ENCODE measurements at regions not wholly inside any gene's neighbourhood (a gene's known extent, or its start where the extent isn't known, plus 50 kb on each side); places are given as distances from the start of the nearest gene placed in this dataset.

DNA sequence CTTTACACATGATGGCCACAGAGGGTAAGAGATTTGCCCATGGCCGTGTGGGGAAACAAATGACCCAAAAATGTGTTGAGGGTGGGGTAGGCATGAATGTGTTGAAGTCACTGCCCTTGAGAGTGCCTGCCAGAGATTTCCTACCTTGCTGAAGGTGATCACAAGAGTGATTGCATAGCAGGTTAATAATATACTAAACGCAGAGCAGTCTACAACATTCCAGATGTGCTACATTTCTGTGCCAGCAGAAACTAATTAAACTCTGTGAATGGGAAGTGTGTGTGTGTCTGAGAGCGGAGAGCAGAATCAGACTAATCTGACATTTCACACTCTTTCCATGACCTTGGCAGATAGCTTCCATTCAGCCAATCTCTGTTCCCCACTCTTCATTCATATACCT, 93.3 kb upstream of the CD53 start:
- Histone ChIP-seq H3K9me3 (ENCODE audit: insufficient read depth, low read length) (no peaks in the 10 kb centered on the region), H2AFZ (ENCODE audit: low read depth, low read length) (no peak overlapping the region), H4K20me1 (ENCODE audit: insufficient read depth, low read length) (no peaks in the 10 kb centered on the region), H3K27me3 (ENCODE audit: low read depth, low read length) (no peaks in the 10 kb centered on the region), H3K79me2 (ENCODE audit: low read length) (no peaks in the 10 kb centered on the region), H3K4me2 (ENCODE audit: low read length) (no peak overlapping the region), H3K27ac (ENCODE audit: low read length) (no peak overlapping the region), H3K9ac (ENCODE audit: low read length) (no peak overlapping the region), H3K4me1 (ENCODE audit: low read length) (peaks cover 4% of the 10 kb centered on the region), H3K36me3 (replicated peaks; ENCODE audit: low read depth, low read length) (no peaks in the 10 kb centered on the region), H3K4me3 (ENCODE audit: low read length) (no peak overlapping the region)
- TF ChIP-seq, protein P1, sequence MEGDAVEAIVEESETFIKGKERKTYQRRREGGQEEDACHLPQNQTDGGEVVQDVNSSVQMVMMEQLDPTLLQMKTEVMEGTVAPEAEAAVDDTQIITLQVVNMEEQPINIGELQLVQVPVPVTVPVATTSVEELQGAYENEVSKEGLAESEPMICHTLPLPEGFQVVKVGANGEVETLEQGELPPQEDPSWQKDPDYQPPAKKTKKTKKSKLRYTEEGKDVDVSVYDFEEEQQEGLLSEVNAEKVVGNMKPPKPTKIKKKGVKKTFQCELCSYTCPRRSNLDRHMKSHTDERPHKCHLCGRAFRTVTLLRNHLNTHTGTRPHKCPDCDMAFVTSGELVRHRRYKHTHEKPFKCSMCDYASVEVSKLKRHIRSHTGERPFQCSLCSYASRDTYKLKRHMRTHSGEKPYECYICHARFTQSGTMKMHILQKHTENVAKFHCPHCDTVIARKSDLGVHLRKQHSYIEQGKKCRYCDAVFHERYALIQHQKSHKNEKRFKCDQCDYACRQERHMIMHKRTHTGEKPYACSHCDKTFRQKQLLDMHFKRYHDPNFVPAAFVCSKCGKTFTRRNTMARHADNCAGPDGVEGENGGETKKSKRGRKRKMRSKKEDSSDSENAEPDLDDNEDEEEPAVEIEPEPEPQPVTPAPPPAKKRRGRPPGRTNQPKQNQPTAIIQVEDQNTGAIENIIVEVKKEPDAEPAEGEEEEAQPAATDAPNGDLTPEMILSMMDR (IDR thresholded peaks at IDR 0.05; ENCODE audit: low read depth, low read length) = no peak
- no peak for TF ChIP-seq EZH2phosphoT487 (IDR thresholded peaks at IDR 0.05; ENCODE audit: low read depth)

DNA sequence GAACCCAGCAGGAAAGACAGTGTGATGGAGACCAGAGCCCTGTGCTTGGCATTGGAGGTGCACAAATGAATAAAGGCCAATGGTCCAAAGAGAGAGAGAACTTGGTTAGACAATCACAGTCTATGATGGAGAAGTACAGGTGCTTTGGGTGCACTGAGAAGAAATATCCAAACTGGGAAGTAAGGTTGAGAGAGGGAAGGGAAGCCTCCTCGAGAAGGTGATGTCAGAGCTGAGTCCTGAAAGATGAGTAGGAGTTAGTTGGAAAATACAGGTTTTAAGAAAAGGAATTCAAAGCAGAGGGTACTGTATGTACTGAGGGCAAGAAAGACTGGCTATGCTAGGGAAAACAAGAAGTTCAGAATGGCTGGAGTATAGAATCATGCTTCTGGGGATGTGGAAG, 94.1 kb upstream of the CD53 start:
- Histone ChIP-seq H3K9me3 (ENCODE audit: insufficient read depth, low read length) (no peaks in the 10 kb centered on the region), H3K27me3 (ENCODE audit: low read depth, low read length) (no peaks in the 10 kb centered on the region), H2AFZ (ENCODE audit: low read depth, low read length) (no peak overlapping the region), H4K20me1 (ENCODE audit: insufficient read depth, low read length) (no peaks in the 10 kb centered on the region), H3K79me2 (ENCODE audit: low read length) (no peaks in the 10 kb centered on the region), H3K4me2 (ENCODE audit: low read length) (no peak overlapping the region), H3K4me3 (ENCODE audit: low read length) (no peak overlapping the region), H3K4me1 (ENCODE audit: low read length) (peaks cover 4% of the 10 kb centered on the region), H3K36me3 (replicated peaks; ENCODE audit: low read depth, low read length) (no peaks in the 10 kb centered on the region), H3K27ac (ENCODE audit: low read length) (no peak overlapping the region), H3K9ac (ENCODE audit: low read length) (no peak overlapping the region)
- TF ChIP-seq, protein P1 (IDR thresholded peaks at IDR 0.05; ENCODE audit: low read depth, low read length) = no peak

DNA sequence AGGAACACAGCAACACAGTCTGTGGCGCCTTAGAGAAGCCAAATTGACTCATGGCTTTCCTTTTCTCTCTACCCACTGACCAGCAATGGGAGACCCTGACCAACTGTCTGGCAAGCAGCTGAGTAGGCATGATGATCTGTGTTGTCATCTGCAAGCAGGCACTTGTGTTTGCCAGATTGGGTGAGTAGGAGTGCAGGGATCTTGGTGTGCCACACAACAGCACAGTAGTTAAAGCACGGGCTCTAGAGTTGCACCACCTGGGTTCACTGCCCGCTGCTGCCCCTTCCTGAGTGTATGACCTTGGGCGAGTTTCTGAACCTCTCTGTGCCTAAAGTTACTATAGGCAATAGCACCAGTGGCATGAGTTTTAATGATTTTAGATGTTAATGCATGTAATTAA, 95.7 kb upstream of the CD53 start:
- no peaks in the 10 kb centered on the region for H3K36me3 ChIP-seq (replicated peaks; ENCODE audit: low read depth, low read length)
- H2AFZ ChIP-seq (ENCODE audit: low read depth, low read length) = no peak overlapping the region
- H3K9me3 ChIP-seq (ENCODE audit: insufficient read depth, low read length) = no peaks in the 10 kb centered on the region; the same call in 1 of the 2 replicates
- H3K4me2 ChIP-seq (ENCODE audit: low read length) = no peak overlapping the region
- no peak for TF ChIP-seq EZH2phosphoT487 (IDR thresholded peaks at IDR 0.05; ENCODE audit: low read depth)
- TF ChIP-seq, protein P1 (IDR thresholded peaks at IDR 0.05; ENCODE audit: low read depth, low read length) = no peak
- H3K9ac ChIP-seq (ENCODE audit: low read length) = no peak overlapping the region
- no peaks in the 10 kb centered on the region for H3K79me2 ChIP-seq (ENCODE audit: low read length)
- H3K27me3 ChIP-seq (ENCODE audit: low read depth, low read length) = no peaks in the 10 kb centered on the region
- peaks cover 4% of the 10 kb centered on the region for H3K4me1 ChIP-seq (ENCODE audit: low read length)
- no peaks in the 10 kb centered on the region for H4K20me1 ChIP-seq (ENCODE audit: insufficient read depth, low read length)
- no peak overlapping the region for H3K4me3 ChIP-seq (ENCODE audit: low read length)
- no peak overlapping the region for H3K27ac ChIP-seq (ENCODE audit: low read length)

DNA sequence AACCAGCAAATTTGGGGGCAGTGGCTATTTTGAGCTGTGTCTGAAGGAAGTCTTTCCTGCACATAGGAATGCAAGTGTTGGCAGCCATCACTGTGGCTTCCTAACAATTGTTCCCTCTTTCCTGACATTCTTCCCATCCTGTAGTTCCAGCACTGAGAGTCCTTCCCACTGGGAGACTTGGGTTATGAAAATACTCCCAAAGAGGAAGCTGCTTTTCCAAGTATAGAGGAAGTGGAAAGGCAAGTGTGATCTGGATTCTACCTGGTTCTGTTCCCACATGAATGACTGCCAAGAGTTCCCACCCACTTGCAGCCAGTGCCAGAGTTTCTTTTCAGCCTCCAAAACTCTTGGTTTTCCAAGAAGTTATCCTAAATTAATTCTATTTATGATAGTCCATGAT, 98.5 kb upstream of the CD53 start:
- Histone ChIP-seq H3K4me3 (ENCODE audit: low read length) (no peak overlapping the region), H4K20me1 (ENCODE audit: insufficient read depth, low read length) (no peaks in the 10 kb centered on the region), H3K79me2 (ENCODE audit: low read length) (no peaks in the 10 kb centered on the region), H3K27ac (ENCODE audit: low read length) (no peak overlapping the region), H2AFZ (ENCODE audit: low read depth, low read length) (no peak overlapping the region), H3K9ac (ENCODE audit: low read length) (no peak overlapping the region), H3K9me3 (ENCODE audit: insufficient read depth, low read length) (no peaks in the 10 kb centered on the region; the same call in 1 of the 2 replicates), H3K4me1 (ENCODE audit: low read length) (no peaks in the 10 kb centered on the region), H3K4me2 (ENCODE audit: low read length) (no peak overlapping the region), H3K27me3 (ENCODE audit: low read depth, low read length) (no peaks in the 10 kb centered on the region), H3K36me3 (replicated peaks; ENCODE audit: low read depth, low read length) (no peaks in the 10 kb centered on the region)
- no peak for TF ChIP-seq EZH2phosphoT487 (IDR thresholded peaks at IDR 0.05; ENCODE audit: low read depth)
- TF ChIP-seq, protein P1 (IDR thresholded peaks at IDR 0.05; ENCODE audit: low read depth, low read length) = no peak

Measured in OCI-LY3 (cell line).